HG03565 (cell line): ENCODE measurements at regions not wholly inside any gene's neighbourhood (a gene's known extent, or its start where the extent isn't known, plus 50 kb on each side); places are given as distances from the start of the nearest gene placed in this dataset.

Experiments
- ATAC-seq: cut with Tn5 transposase; IDR thresholded peaks from one replicate; pipeline ENCODE4 v1.9.1; 2021; ENCODE audit warnings: mild to moderate bottlenecking, moderate library complexity; ENCODE audit not compliant: unreplicated experiment

GRCh38 chr13:70347947-70348620, 239.8 kb upstream of the KLHL1 start:
- no peak for ATAC-seq

GRCh38 chr13:70339738-70340137, 231.5 kb upstream of the KLHL1 start:
- no peak for ATAC-seq

GRCh38 chr13:70338609-70339008, 230.4 kb upstream of the KLHL1 start:
- ATAC-seq, result no peak

GRCh38 chr13:70336866-70337265, 228.6 kb upstream of the KLHL1 start:
- ATAC-seq, result no peak

GRCh38 chr13:70333752-70334151, 225.5 kb upstream of the KLHL1 start:
- no peak for ATAC-seq

GRCh38 chr13:70330697-70331361, 222.6 kb upstream of the KLHL1 start:
- no peak for ATAC-seq

GRCh38 chr13:70324519-70324918, 216.3 kb upstream of the KLHL1 start:
- no peak for ATAC-seq

GRCh38 chr13:70311191-70311590, 202.9 kb upstream of the KLHL1 start:
- no peak for ATAC-seq

GRCh38 chr13:70310396-70311119, 202.3 kb upstream of the KLHL1 start:
- no peak for ATAC-seq

GRCh38 chr13:70297189-70297616, 189.0 kb upstream of the KLHL1 start:
- ATAC-seq, result no peak

GRCh38 chr13:70284371-70284770, 176.1 kb upstream of the KLHL1 start:
- no peak for ATAC-seq

GRCh38 chr13:70275841-70276240, 167.6 kb upstream of the KLHL1 start:
- no peak for ATAC-seq

GRCh38 chr13:70255406-70255991, 147.2 kb upstream of the KLHL1 start:
- no peak for ATAC-seq

GRCh38 chr13:70253834-70254233, 145.6 kb upstream of the KLHL1 start:
- no peak for ATAC-seq

- no peak for ATAC-seq
Measured at GRCh38 chr13:70253411-70253810, 145.2 kb upstream of the KLHL1 start.

GRCh38 chr13:70249332-70250064, 141.2 kb upstream of the KLHL1 start:
- ATAC-seq, result no peak

GRCh38 chr13:70237131-70237530, 128.9 kb upstream of the KLHL1 start:
- no peak for ATAC-seq

- no peak for ATAC-seq
Measured at GRCh38 chr13:70235565-70235964, 127.3 kb upstream of the KLHL1 start.

- ATAC-seq, result no peak
Measured at GRCh38 chr13:70223911-70224310, 115.7 kb upstream of the KLHL1 start.

GRCh38 chr13:70222926-70223325, 114.7 kb upstream of the KLHL1 start:
- ATAC-seq, result no peak

- no peak for ATAC-seq
Measured at GRCh38 chr13:70218618-70219017, 110.4 kb upstream of the KLHL1 start.
